ENCODE measurements at regions not wholly inside any gene's neighbourhood (a gene's known extent, or its start where the extent isn't known, plus 50 kb on each side); places are given as distances from the start of the nearest gene placed in this dataset.

- TF ChIP-seq, protein P1, sequence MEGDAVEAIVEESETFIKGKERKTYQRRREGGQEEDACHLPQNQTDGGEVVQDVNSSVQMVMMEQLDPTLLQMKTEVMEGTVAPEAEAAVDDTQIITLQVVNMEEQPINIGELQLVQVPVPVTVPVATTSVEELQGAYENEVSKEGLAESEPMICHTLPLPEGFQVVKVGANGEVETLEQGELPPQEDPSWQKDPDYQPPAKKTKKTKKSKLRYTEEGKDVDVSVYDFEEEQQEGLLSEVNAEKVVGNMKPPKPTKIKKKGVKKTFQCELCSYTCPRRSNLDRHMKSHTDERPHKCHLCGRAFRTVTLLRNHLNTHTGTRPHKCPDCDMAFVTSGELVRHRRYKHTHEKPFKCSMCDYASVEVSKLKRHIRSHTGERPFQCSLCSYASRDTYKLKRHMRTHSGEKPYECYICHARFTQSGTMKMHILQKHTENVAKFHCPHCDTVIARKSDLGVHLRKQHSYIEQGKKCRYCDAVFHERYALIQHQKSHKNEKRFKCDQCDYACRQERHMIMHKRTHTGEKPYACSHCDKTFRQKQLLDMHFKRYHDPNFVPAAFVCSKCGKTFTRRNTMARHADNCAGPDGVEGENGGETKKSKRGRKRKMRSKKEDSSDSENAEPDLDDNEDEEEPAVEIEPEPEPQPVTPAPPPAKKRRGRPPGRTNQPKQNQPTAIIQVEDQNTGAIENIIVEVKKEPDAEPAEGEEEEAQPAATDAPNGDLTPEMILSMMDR (IDR thresholded peaks at IDR 0.05; ENCODE audit: poor library complexity): no peak
- no peak for TF ChIP-seq EZH2 (IDR thresholded peaks at IDR 0.05; ENCODE audit: borderline replicate concordance)
These were observed 156.4 kb upstream of the MAP3K1 start for GRCh38 chr5:56658972-56659371.
